GM06990 (cell line): ENCODE measurements at regions not wholly inside any gene's neighbourhood (a gene's known extent, or its start where the extent isn't known, plus 50 kb on each side); places are given as distances from the start of the nearest gene placed in this dataset.
"Not testable (repeated sequence)": the region's sequence is repeated elsewhere in the genome, so short reads cannot be mapped to it uniquely, and the experiment has no call there.

Experiments used
- DNase-seq: peaks from one replicate; pipeline ENCODE4 v3.0.0-alpha.2; 2011; ENCODE audit not compliant: insufficient read length; ENCODE audit errors: extremely low read depth
- H3K27me3 ChIP-seq: replicated peaks from 2 replicates; pipeline ENCODE4 v1.6.0; 2011; ENCODE audit warnings: low read length; ENCODE audit not compliant: control insufficient read depth, insufficient read depth
- H3K36me3 ChIP-seq: 2 replicates; pipeline ENCODE4 v1.5.1; 2011; ENCODE audit warnings: low read length; ENCODE audit not compliant: control insufficient read depth, insufficient read depth
- H3K4me3 ChIP-seq: replicated peaks from 2 replicates; pipeline ENCODE4 v1.5.1; 2011; ENCODE audit warnings: low read depth, mild to moderate bottlenecking, control low read depth, low read length
- TF ChIP-seq, protein P1 (sequence below): IDR thresholded peaks from 2 replicates; pipeline ENCODE4 v1.5.1; 2011; ENCODE audit warnings: low read length, control low read depth, mild to moderate bottlenecking, inconsistent platforms; ENCODE audit not compliant: insufficient read depth, poor library complexity, severe bottlenecking

DNA sequence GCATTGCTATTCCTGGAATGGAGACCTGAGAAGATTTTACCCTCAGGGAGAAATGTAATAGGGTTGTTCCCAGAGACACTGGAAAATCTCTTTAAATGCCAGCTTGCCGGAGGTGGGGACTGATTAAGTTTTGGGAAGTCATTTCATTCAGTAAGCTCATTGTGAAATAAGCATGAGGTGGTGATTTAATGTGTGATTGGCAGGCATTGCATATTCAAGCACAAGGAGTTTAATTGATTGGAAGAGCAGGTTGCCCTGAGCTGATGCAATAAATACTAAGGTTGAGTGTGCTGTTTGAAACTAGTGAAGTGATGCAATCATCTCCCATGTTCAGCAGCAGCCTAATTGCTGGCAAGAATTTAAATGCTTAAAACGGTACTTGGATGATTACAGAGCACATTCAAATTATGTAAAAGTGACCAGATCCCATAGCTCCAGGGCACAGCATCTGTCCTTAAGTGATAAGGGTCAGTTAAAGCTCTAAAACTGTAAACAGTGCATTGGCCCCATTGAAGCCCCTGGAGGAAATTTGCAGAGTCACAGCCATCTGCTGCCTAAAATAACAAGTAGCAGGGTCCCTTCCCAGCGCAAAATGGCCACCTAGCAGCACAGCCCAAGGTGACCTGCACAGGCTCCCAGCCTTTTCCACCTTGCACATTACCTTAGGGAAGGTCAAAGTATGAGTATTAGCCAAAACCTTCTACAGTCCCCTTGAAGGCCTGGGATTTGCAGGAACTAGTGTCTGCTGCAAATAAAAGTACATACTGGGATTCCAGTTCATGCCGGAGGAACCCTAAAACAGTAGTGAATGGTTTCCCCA, 92.1 kb downstream of the CCDC71L start:
- TF ChIP-seq, protein P1, sequence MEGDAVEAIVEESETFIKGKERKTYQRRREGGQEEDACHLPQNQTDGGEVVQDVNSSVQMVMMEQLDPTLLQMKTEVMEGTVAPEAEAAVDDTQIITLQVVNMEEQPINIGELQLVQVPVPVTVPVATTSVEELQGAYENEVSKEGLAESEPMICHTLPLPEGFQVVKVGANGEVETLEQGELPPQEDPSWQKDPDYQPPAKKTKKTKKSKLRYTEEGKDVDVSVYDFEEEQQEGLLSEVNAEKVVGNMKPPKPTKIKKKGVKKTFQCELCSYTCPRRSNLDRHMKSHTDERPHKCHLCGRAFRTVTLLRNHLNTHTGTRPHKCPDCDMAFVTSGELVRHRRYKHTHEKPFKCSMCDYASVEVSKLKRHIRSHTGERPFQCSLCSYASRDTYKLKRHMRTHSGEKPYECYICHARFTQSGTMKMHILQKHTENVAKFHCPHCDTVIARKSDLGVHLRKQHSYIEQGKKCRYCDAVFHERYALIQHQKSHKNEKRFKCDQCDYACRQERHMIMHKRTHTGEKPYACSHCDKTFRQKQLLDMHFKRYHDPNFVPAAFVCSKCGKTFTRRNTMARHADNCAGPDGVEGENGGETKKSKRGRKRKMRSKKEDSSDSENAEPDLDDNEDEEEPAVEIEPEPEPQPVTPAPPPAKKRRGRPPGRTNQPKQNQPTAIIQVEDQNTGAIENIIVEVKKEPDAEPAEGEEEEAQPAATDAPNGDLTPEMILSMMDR: no peak
- Histone ChIP-seq H3K4me3 (no peak overlapping the region), H3K36me3 (no peaks in the 10 kb centered on the region), H3K27me3 (no peaks in the 10 kb centered on the region)
- no peak for DNase-seq

DNA sequence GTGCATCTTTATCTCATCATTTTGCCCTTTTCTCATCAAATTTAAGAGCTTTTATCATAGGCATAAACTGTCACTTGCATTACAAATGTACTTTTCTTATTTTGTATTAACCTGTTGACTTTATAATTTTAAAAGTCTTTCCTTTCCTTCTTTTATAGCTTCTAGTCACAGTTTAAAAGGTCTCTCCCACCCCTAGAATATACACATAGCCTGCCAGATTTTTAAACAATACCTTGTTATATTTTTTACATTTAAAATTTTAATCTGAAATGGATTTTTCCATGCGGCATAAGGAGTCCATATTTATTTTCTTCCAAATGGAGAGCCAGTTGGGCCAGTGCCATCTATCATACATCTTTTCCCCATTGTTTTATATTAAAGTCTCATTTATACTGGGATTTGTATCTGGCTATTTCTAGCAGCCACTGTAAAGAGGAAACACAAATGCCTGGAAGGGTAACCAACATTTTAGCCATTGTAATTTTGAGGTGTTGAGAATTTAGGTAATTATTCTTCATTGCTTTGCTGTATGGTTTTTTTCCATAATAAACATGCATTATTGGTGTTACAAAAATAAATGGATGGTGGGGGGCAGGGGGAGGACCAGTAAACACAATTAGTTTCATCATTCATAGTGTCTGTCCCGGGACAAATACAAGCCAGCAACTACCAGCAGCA, 92.8 kb downstream of the CCDC71L start:
- no peak for DNase-seq
- TF ChIP-seq, protein P1: no peak
- Histone ChIP-seq H3K27me3 (no peaks in the 10 kb centered on the region), H3K4me3 (no peak overlapping the region), H3K36me3 (no peaks in the 10 kb centered on the region)

DNA sequence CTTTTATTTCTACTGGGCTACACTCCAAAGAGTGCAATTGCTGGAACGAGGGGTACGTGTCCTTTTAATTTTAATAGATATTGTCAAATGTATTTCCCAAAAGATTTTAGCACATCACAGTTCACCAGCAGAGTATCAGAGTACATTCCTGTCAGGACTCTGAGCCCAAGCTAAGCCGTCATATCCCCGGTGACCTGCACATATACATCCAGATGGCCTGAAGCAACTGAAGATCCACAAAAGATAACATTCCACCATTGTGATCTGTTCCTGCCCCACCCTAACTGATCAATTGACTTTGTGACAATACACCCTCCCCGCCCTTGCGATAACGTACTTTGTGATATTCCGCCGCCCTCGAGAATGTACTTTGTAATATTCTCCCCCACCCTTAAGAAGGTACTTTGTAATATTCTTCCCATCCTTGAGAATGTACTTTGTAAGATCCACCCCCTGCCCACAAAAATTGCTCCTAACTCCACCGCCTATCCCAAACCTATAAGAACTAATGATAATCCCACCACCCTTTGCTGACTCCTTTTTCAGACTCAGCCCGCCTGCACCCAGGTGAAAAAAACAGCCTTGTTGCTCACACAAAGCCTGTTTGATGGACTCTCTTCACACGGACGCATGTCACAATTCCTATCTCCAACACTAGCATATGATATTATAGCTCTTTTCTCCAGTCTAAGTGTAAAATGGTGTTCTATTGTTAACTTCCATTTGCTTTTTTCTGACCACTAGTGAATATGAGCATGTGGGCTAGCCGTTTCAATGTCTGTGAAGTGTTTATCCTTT, 93.6 kb downstream of the CCDC71L start:
- not testable (repeated sequence) for H3K36me3 ChIP-seq, H3K4me3 ChIP-seq, H3K27me3 ChIP-seq, DNase-seq

DNA sequence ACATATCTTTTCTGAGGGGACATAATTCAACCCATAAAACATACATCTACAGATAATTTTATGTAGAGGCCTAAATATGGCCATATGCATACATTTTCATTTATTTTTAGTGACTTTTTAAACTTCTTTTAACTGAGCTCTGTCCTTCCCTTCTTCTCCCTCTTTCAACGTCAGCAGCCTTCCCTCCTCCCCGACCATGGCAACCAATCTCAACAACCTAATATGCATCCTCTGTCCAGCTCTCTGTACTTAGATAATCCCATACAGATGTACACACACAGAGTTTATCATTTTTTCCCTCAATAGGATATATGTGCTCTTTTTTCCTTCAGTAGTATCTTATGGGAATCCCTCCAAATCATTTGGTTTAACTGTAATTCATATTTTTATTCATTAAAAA, 94.3 kb downstream of the CCDC71L start:
- H3K27me3 ChIP-seq: no peaks in the 10 kb centered on the region
- DNase-seq: no peak
- H3K4me3 ChIP-seq: no peak overlapping the region
- TF ChIP-seq, protein P1: no peak
- H3K36me3 ChIP-seq: no peaks in the 10 kb centered on the region

DNA sequence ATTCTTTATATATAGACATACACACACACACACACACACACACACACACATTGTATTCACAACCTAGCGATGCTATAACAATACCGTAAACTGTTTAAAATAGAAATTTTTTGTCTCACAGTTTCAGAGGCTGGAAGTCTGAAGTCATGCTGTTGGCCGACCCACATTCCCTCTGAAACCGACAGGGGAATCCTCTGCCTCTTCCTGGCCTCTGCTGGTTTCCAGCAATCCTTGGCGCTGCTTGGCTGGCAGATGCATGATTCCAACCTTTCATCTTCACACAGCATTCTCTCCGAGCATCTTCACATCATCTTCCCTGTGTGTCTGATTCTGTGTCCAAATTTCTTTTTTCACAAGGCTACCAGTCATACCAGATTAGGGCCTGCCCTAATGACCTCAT, 94.8 kb downstream of the CCDC71L start:
- DNase-seq: no peak
- H3K36me3 ChIP-seq: no peaks in the 10 kb centered on the region
- H3K27me3 ChIP-seq: no peaks in the 10 kb centered on the region
- TF ChIP-seq, protein P1: no peak
- no peak overlapping the region for H3K4me3 ChIP-seq

DNA sequence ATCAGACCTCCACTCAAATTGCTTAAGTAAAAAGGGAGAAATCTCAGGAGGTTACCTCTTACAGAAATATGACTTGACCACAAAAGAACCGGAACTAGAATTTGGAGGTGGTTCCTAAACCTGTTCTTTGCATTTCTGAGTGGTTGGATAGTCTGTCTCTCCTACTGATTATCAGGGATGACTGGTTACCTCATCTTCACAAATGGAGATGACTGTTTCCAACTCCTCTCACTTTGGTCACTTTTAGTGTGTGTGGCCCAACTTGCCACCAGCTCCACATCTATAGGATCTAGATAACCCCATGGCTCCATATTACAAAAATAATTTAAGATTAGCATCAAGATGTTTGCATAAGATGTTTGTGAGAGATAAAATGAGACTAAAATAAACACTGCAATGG, 95.5 kb downstream of the CCDC71L start:
- Histone ChIP-seq H3K36me3 (no peaks in the 10 kb centered on the region), H3K4me3 (no peak overlapping the region), H3K27me3 (no peaks in the 10 kb centered on the region)
- TF ChIP-seq, protein P1: no peak
- DNase-seq: no peak
